Hepatocyte (in vitro differentiated cells): ENCODE measurements at regions not wholly inside any gene's neighbourhood (a gene's known extent, or its start where the extent isn't known, plus 50 kb on each side); places are given as distances from the start of the nearest gene placed in this dataset.

Experiments
- CTCF ChIP-seq: fragments of 200-600 bp; sonication (generic); IDR thresholded peaks from 2 replicates; pipeline ENCODE4 v1.5.1; 2016; ENCODE audit warnings: antibody characterized with exemption, mild to moderate bottlenecking; ENCODE audit not compliant: poor library complexity
- EZH2 ChIP-seq: fragments of 200-600 bp; sonication (generic); IDR thresholded peaks from 2 replicates; pipeline ENCODE4 v1.6.1; 2016; ENCODE audit warnings: antibody characterized with exemption, mild to moderate bottlenecking, borderline replicate concordance
- EZH2phosphoT487 ChIP-seq: fragments of 200-600 bp; sonication (generic); IDR thresholded peaks from one replicate; pipeline ENCODE4 v1.6.1; 2018; ENCODE audit warnings: antibody characterized with exemption, mild to moderate bottlenecking, low read depth, moderate library complexity; ENCODE audit not compliant: unreplicated experiment, severe bottlenecking

- TF ChIP-seq CTCF (no peak), EZH2 (no peak), EZH2phosphoT487 (no peak)
These were observed 1018.4 kb upstream of the INTU start for GRCh38 chr4:126614356-126614855.
